Osteoblast (primary cell): ENCODE measurements at regions not wholly inside any gene's neighbourhood (a gene's known extent, or its start where the extent isn't known, plus 50 kb on each side); places are given as distances from the start of the nearest gene placed in this dataset.

Source experiments
- DNase-seq: peaks from one replicate; pipeline ENCODE4 v3.0.0; 2011; ENCODE audit warnings: low spot score, mixed read lengths; ENCODE audit not compliant: insufficient read length; ENCODE audit errors: missing footprints
- H2AFZ ChIP-seq: 2 replicates; pipeline ENCODE4 v1.6.0; 2011; ENCODE audit warnings: mild to moderate bottlenecking, low read length
- H3K27ac ChIP-seq: 2 replicates; pipeline ENCODE4 v1.5.1; 2011; ENCODE audit warnings: mild to moderate bottlenecking, low read depth, low read length, moderate library complexity
- H3K27me3 ChIP-seq: 2 replicates; pipeline ENCODE4 v1.6.0; 2012; ENCODE audit warnings: mild to moderate bottlenecking, control low read depth, inconsistent platforms, low read length, moderate library complexity; ENCODE audit not compliant: insufficient read depth
- H3K36me3 ChIP-seq: 2 replicates; pipeline ENCODE4 v1.5.1; 2011; ENCODE audit warnings: mild to moderate bottlenecking, low read length, control low read depth, moderate library complexity; ENCODE audit not compliant: insufficient read depth
- H3K4me1 ChIP-seq: 2 replicates; pipeline ENCODE4 v1.5.1; 2011; ENCODE audit warnings: mild to moderate bottlenecking, low read length, control low read depth, moderate library complexity; ENCODE audit not compliant: insufficient read depth
- H3K4me2 ChIP-seq: 2 replicates; pipeline ENCODE4 v1.6.0; 2011; ENCODE audit warnings: mild to moderate bottlenecking, low read length; ENCODE audit not compliant: insufficient read depth
- H3K4me3 ChIP-seq: fragments of 200-600 bp; sonication (generic); 3 replicates; pipeline ENCODE4 v1.5.1; 2012; ENCODE audit warnings: mild to moderate bottlenecking, low read length, inconsistent platforms; ENCODE audit not compliant: insufficient read depth
- H3K79me2 ChIP-seq: 2 replicates; pipeline ENCODE4 v1.6.0; 2012; ENCODE audit warnings: mild to moderate bottlenecking, low read length, control low read depth, inconsistent platforms; ENCODE audit not compliant: insufficient read depth
- H3K9me3 ChIP-seq: 2 replicates; pipeline ENCODE4 v1.5.1; 2011; ENCODE audit warnings: low read depth, low read length, control low read depth
- H4K20me1 ChIP-seq: 2 replicates; pipeline ENCODE4 v1.6.0; 2012; ENCODE audit warnings: mild to moderate bottlenecking, low read length, control low read depth; ENCODE audit not compliant: insufficient read depth
- CTCF ChIP-seq: IDR thresholded peaks from 2 replicates; pipeline ENCODE4 v1.5.1; 2011; ENCODE audit warnings: mild to moderate bottlenecking, low read depth, low read length, moderate library complexity; ENCODE audit errors: extremely low read depth

DNA sequence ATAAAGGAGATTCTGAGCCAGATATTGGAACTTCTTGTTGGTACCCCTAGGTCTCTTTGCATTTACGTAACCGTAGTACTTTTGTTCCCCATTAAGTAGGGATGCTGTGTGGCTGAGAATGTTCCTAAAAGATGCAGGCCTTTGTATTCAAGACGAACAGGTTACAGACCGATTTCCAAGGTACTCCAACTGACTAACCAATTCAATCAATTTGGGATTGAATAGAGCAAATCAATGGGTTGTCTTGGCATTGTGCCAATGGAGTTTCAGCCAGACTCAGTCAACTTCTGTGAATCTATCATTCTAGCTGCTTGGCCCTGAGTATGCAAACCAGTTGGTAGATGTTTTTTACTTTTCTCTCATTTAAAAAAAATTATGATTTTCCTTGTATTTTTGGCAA lies 347.3 kb upstream of the NPVF start:
- Histone ChIP-seq H3K27me3 (no peaks in the 10 kb centered on the region), H3K4me2 (no peak overlapping the region), H3K27ac (no peak overlapping the region), H3K36me3 (no peaks in the 10 kb centered on the region), H3K4me1 (no peaks in the 10 kb centered on the region), H3K9me3 (no peaks in the 10 kb centered on the region), H3K79me2 (no peaks in the 10 kb centered on the region), H3K4me3 (no peak overlapping the region), H2AFZ (no peak overlapping the region), H4K20me1 (no peaks in the 10 kb centered on the region)
- TF ChIP-seq CTCF: no peak
- DNase-seq: no peak

- no peak for DNase-seq
- Histone ChIP-seq H4K20me1 (no peaks in the 10 kb centered on the region), H3K4me3 (no peak overlapping the region), H3K4me2 (no peak overlapping the region), H3K79me2 (no peaks in the 10 kb centered on the region), H3K9me3 (no peaks in the 10 kb centered on the region), H2AFZ (no peak overlapping the region), H3K4me1 (no peaks in the 10 kb centered on the region), H3K36me3 (no peaks in the 10 kb centered on the region), H3K27ac (no peak overlapping the region), H3K27me3 (no peaks in the 10 kb centered on the region)
- TF ChIP-seq CTCF: no peak
These were observed 350.9 kb upstream of the NPVF start for GRCh38 chr7:25578991-25579777.

DNA sequence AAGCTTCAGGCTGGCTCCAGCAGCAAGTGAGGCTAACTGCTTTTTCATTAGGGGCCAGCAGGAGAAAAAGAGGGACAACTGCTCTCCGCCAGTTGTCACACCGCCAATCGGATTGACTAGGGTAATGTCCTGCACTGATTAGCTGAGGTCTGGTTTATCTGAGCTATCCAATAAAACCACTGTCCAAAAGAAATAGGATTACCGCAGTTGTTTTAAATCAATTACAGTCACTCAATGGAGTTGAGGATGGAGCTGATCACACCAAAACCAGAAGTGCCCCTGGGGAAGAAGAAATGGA lies 351.4 kb upstream of the NPVF start:
- Histone ChIP-seq H3K4me2 (no peak overlapping the region), H3K9me3 (no peaks in the 10 kb centered on the region), H3K4me3 (no peak overlapping the region), H4K20me1 (no peaks in the 10 kb centered on the region), H3K4me1 (no peaks in the 10 kb centered on the region), H2AFZ (no peak overlapping the region), H3K27me3 (no peaks in the 10 kb centered on the region), H3K36me3 (no peaks in the 10 kb centered on the region), H3K27ac (no peak overlapping the region), H3K79me2 (no peaks in the 10 kb centered on the region)
- DNase-seq: no peak
- no peak for TF ChIP-seq CTCF

DNA sequence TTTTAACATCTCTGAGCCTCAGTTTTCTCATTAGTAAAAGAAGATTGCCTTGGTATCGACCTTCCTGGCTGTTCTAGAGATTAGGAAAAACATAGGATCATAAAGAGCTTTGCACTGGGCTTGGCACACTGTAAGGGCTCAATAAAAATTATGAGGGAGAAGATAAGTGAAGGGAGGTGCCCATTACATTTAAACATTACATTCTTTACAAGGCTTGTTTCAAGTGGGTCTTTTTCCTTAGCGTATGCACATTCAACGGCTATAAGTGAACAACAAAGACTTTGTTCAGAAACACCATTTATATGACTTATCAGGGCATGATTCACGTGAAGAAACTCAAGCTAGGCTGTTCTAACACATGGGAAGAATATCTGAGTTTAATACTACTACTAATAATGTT lies 351.9 kb upstream of the NPVF start:
- H4K20me1 ChIP-seq: no peaks in the 10 kb centered on the region
- TF ChIP-seq CTCF: no peak
- H2AFZ ChIP-seq: no peak overlapping the region
- no peaks in the 10 kb centered on the region for H3K4me1 ChIP-seq
- H3K4me3 ChIP-seq: no peak overlapping the region
- H3K27me3 ChIP-seq: no peaks in the 10 kb centered on the region
- no peak overlapping the region for H3K4me2 ChIP-seq
- no peaks in the 10 kb centered on the region for H3K79me2 ChIP-seq
- no peak for DNase-seq
- no peak overlapping the region for H3K27ac ChIP-seq
- no peaks in the 10 kb centered on the region for H3K9me3 ChIP-seq
- no peaks in the 10 kb centered on the region for H3K36me3 ChIP-seq
